Endothelial cell of umbilical vein (primary cell): ENCODE measurements at regions not wholly inside any gene's neighbourhood (a gene's known extent, or its start where the extent isn't known, plus 50 kb on each side); places are given as distances from the start of the nearest gene placed in this dataset.

Experiments used
- BruUV-seq: library from RNA; stranded (reverse); fragments of 400-500 nt; replicated peaks from 2 replicates; lab custom pipeline; 2021; lab: Mats Ljungman, UMichigan
- CTCF ChIA-PET: fragments of 300-600, 350-600 bp; sonication (Branson Sonifier 250); formaldehyde crosslinking; loops from one replicate; lab custom pipeline; 2021; ENCODE audit warnings: antibody characterized with exemption, inconsistent platforms; lab: Charles Lee
- POLR2A ChIA-PET: fragments of 300-600, 350-600 bp; sonication (Branson Sonifier 250); formaldehyde crosslinking; loops from one replicate; lab custom pipeline; 2021; ENCODE audit warnings: antibody characterized with exemption, inconsistent platforms; lab: Charles Lee
- DNase-seq: peaks from one replicate; pipeline ENCODE4 v3.0.0-alpha.2; 2011; ENCODE audit warnings: low read depth, low spot score
- FAIRE-seq: peaks from 2 replicates; lab custom pipeline; 2011; peaks lifted over from hg19 to GRCh38; lab: Jason Lieb, UNC
- H2AFZ ChIP-seq: 2 replicates; pipeline ENCODE4 v1.6.0; 2012; ENCODE audit warnings: low read depth, low read length, control low read depth, inconsistent platforms
- H3K27ac ChIP-seq: 2 replicates; pipeline ENCODE4 v1.5.1; 2011; ENCODE audit warnings: low read depth, mild to moderate bottlenecking, control low read depth, low read length, moderate library complexity; ENCODE audit not compliant: insufficient read depth
- H3K27me3 ChIP-seq, 2 experiments: 2 replicates each; pipeline versions ENCODE4 v1.6.0 to v1.6.1; 2011; ENCODE audit warnings: low read length in 2 of 2, mixed read lengths in 1 of 2; ENCODE audit not compliant: control insufficient read depth in 2 of 2, insufficient read depth in 2 of 2
- H3K36me3 ChIP-seq, 2 experiments: 2 replicates in 1 of 2; 3 replicates in 1 of 2; pipeline ENCODE4 v1.5.1; 2011; ENCODE audit warnings: low read length in 2 of 2, mild to moderate bottlenecking in 1 of 2, moderate library complexity in 1 of 2; ENCODE audit not compliant: control insufficient read depth in 2 of 2, insufficient read depth in 2 of 2; ENCODE audit errors: extremely low read depth in 1 of 2
- H3K4me1 ChIP-seq: 3 replicates; pipeline ENCODE4 v1.5.1; 2011; ENCODE audit warnings: mild to moderate bottlenecking, low read length; ENCODE audit not compliant: control insufficient read depth, insufficient read depth; ENCODE audit errors: extremely low read depth
- H3K4me2 ChIP-seq: 2 replicates; pipeline ENCODE4 v1.6.1; 2011; ENCODE audit warnings: low read length, control low read depth, mixed read lengths; ENCODE audit not compliant: insufficient read depth
- H3K4me3 ChIP-seq, 3 experiments: fragments of 200-600 bp in 1 of 3; sonication (generic), shearing (Covaris generic) in 1 of 3; replicated peaks in 1 of 3; 2 replicates each; pipeline ENCODE4 v1.5.1; 2011 to 2016; ENCODE audit warnings: control low read depth in 3 of 3, low read length in 3 of 3, mild to moderate bottlenecking in 2 of 3, inconsistent platforms in 1 of 3, low read depth in 1 of 3, moderate library complexity in 1 of 3; ENCODE audit not compliant: insufficient read depth in 1 of 3
- H3K79me2 ChIP-seq: 2 replicates; pipeline ENCODE4 v1.6.0; 2012; ENCODE audit warnings: low read length, inconsistent platforms; ENCODE audit not compliant: control insufficient read depth, insufficient read depth
- H3K9ac ChIP-seq: replicated peaks from 2 replicates; pipeline ENCODE3; 2011; ENCODE audit warnings: low read length, control low read depth; ENCODE audit not compliant: insufficient read depth; ENCODE audit errors: extremely low read depth
- H3K9me1 ChIP-seq: replicated peaks from 3 replicates; pipeline ENCODE4 v1.6.0; 2011; ENCODE audit warnings: mild to moderate bottlenecking, low read length; ENCODE audit not compliant: control insufficient read depth, insufficient read depth; ENCODE audit errors: extremely low read depth
- H3K9me3 ChIP-seq: replicated peaks from 2 replicates; pipeline ENCODE4 v1.5.1; 2012; ENCODE audit warnings: low read length, inconsistent platforms; ENCODE audit not compliant: control insufficient read depth, insufficient read depth
- H4K20me1 ChIP-seq: replicated peaks from 2 replicates; pipeline ENCODE3; 2011; ENCODE audit warnings: mild to moderate bottlenecking, low read length; ENCODE audit not compliant: control insufficient read depth, insufficient read depth; ENCODE audit errors: extremely low read depth
- CTCF ChIP-seq, 2 donors: IDR thresholded peaks; 1 replicate in 1 of 2; 2 replicates in 1 of 2; pipeline ENCODE4 v1.5.1; 2011; ENCODE audit warnings: low read length in 2 of 2, mild to moderate bottlenecking in 2 of 2, moderate library complexity in 2 of 2, control low read depth in 1 of 2, inconsistent platforms in 1 of 2, low read depth in 1 of 2; ENCODE audit not compliant: insufficient read depth in 1 of 2; ENCODE audit errors: extremely low read depth in 1 of 2
- EZH2 ChIP-seq: IDR thresholded peaks from 2 replicates; pipeline ENCODE4 v1.6.1; 2012; ENCODE audit warnings: borderline replicate concordance, low read depth, mild to moderate bottlenecking, moderate library complexity, low read length, inconsistent platforms; ENCODE audit not compliant: severe bottlenecking
- FOS ChIP-seq: IDR thresholded peaks from 2 replicates; pipeline ENCODE4 v1.6.1; 2011; ENCODE audit warnings: mild to moderate bottlenecking, low read length, moderate library complexity, borderline replicate concordance; ENCODE audit not compliant: insufficient read depth
- GATA2 ChIP-seq: IDR thresholded peaks from 2 replicates; pipeline ENCODE4 v1.7.0; 2011; ENCODE audit warnings: low read depth, mild to moderate bottlenecking, moderate library complexity, mixed read lengths, low read length; ENCODE audit not compliant: insufficient read length, insufficient read depth
- JUN ChIP-seq: IDR thresholded peaks from 2 replicates; pipeline ENCODE4 v1.6.1; 2011; ENCODE audit warnings: borderline replicate concordance, low read depth; ENCODE audit not compliant: insufficient read length, insufficient read depth
- MAX ChIP-seq: IDR thresholded peaks from 2 replicates; pipeline ENCODE4 v1.6.1; 2011; ENCODE audit not compliant: insufficient read depth, insufficient read length
- MYC ChIP-seq: IDR thresholded peaks from one replicate; pipeline ENCODE4 v1.6.1; 2011; ENCODE audit warnings: mild to moderate bottlenecking, low read depth, low read length
- POLR2A ChIP-seq: IDR thresholded peaks from 2 replicates; pipeline ENCODE4 v1.6.1; 2012; ENCODE audit warnings: low read depth, mild to moderate bottlenecking, control low read depth, low read length
- POLR2AphosphoS5 ChIP-seq: IDR thresholded peaks from 2 replicates; pipeline ENCODE4 v1.6.1; 2012; ENCODE audit warnings: low read depth, mild to moderate bottlenecking, control low read depth, low read length, moderate library complexity; ENCODE audit not compliant: insufficient read depth
- dilution Hi-C: fragments of 300-500 bp; cut with MboI; formaldehyde crosslinking; loops from one replicate; pipeline ENCODE4 v1.15.0; 2019; ENCODE audit warnings: low sequenced_read_pairs; ENCODE audit not compliant: extremely low pct_ligation_motif_present
- intact Hi-C: fragments of 100-400 bp; cut with micrococcal nuclease; formaldehyde crosslinking; loops from one replicate; pipeline ENCODE4 v1.10.0; 2022

GRCh38 chr7:47670729-47671128, 88.8 kb upstream of the TNS3 start:
- Histone ChIP-seq H3K9ac (no peak overlapping the region), H3K79me2 (no peaks in the 10 kb centered on the region), H4K20me1 (no peaks in the 10 kb centered on the region), H3K36me3 (no peaks in the 10 kb centered on the region), H3K4me1 (no peaks in the 10 kb centered on the region), H3K27ac (no peak overlapping the region), H3K9me3 (no peaks in the 10 kb centered on the region), H3K9me1 (no peaks in the 10 kb centered on the region), H3K4me3 (no peak overlapping the region), H3K4me2 (no peak overlapping the region), H3K27me3 (peaks cover 0 to 2% of the 10 kb centered on the region in 2 experiments), H2AFZ (no peak overlapping the region)
- FAIRE-seq, result no peak
- ChIA-PET CTCF (no interaction called here), POLR2A (no interaction called here)
- dilution Hi-C loops, result no loop called here
- no TSS peak for BruUV-seq
- DNase-seq, result no peak
- intact Hi-C loops, result no loop called here
- no peak for TF ChIP-seq POLR2A

GRCh38 chr7:47669901-47670384, 88.0 kb upstream of the TNS3 start:
- no TSS peak for BruUV-seq
- Histone ChIP-seq H3K27me3 (peaks cover 0 to 2% of the 10 kb centered on the region in 2 experiments), H3K27ac (no peak overlapping the region), H3K4me2 (no peak overlapping the region), H3K79me2 (no peaks in the 10 kb centered on the region), H3K9ac (no peak overlapping the region), H3K4me1 (no peaks in the 10 kb centered on the region), H2AFZ (no peak overlapping the region), H3K9me3 (no peaks in the 10 kb centered on the region), H4K20me1 (no peaks in the 10 kb centered on the region), H3K9me1 (no peaks in the 10 kb centered on the region), H3K4me3 (no peak overlapping the region), H3K36me3 (no peaks in the 10 kb centered on the region)
- DNase-seq (no peak), FAIRE-seq (no peak)
- POLR2A ChIA-PET, result no interaction called here
- intact Hi-C loops, result no loop called here
- TF ChIP-seq JUN (no peak), FOS (no peak), MAX (no peak), POLR2A (no peak), GATA2 (no peak), CTCF (IDR thresholded peaks at IDR 0.05; ENCODE audit: extremely low read depth in 1 of 2, insufficient read depth in 1 of 2, low read depth in 1 of 2, low read length in 2 of 2) (no peak), MYC (no peak), EZH2 (no peak), POLR2AphosphoS5 (no peak)
- dilution Hi-C loops, result no loop called here
- CTCF ChIA-PET, result no interaction called here
